GM10248 (cell line): ENCODE measurements at regions not wholly inside any gene's neighbourhood (a gene's known extent, or its start where the extent isn't known, plus 50 kb on each side); places are given as distances from the start of the nearest gene placed in this dataset.
A peak's percentile ranks its signal among the peaks of the same experiment; 100 is the strongest.

Experiments used
- CTCF ChIA-PET: fragments of 300-600 bp; sonication (Branson Sonifier 250); formaldehyde crosslinking; extraction: SDS; loops from one replicate; lab custom pipeline; 2021; ENCODE audit warnings: antibody characterized with exemption; lab: Yijun Ruan, JAX
- POLR2A ChIA-PET: fragments of 350-650 bp; sonication (Branson Sonifier 250); formaldehyde crosslinking; extraction: SDS; loops from one replicate; lab custom pipeline; 2020; ENCODE audit warnings: antibody characterized with exemption; lab: Yijun Ruan, JAX
- DNase-seq: peaks from one replicate; pipeline ENCODE4 v3.0.0; 2012; ENCODE audit errors: extremely low spot score
- TF ChIP-seq, protein P1 (sequence below): IDR thresholded peaks from 2 replicates; pipeline ENCODE4 v1.5.1; 2012; ENCODE audit warnings: mild to moderate bottlenecking, low read depth; ENCODE audit errors: extremely low read depth, missing control alignments, control extremely low read depth

- TF ChIP-seq, protein P1, sequence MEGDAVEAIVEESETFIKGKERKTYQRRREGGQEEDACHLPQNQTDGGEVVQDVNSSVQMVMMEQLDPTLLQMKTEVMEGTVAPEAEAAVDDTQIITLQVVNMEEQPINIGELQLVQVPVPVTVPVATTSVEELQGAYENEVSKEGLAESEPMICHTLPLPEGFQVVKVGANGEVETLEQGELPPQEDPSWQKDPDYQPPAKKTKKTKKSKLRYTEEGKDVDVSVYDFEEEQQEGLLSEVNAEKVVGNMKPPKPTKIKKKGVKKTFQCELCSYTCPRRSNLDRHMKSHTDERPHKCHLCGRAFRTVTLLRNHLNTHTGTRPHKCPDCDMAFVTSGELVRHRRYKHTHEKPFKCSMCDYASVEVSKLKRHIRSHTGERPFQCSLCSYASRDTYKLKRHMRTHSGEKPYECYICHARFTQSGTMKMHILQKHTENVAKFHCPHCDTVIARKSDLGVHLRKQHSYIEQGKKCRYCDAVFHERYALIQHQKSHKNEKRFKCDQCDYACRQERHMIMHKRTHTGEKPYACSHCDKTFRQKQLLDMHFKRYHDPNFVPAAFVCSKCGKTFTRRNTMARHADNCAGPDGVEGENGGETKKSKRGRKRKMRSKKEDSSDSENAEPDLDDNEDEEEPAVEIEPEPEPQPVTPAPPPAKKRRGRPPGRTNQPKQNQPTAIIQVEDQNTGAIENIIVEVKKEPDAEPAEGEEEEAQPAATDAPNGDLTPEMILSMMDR: no peak
- DNase-seq: no peak
- POLR2A ChIA-PET: no interaction called here
- CTCF ChIA-PET: no interaction called here
These were observed 530.8 kb downstream of the MFSD1 start for GRCh38 chr3:159332535-159333099.

DNA sequence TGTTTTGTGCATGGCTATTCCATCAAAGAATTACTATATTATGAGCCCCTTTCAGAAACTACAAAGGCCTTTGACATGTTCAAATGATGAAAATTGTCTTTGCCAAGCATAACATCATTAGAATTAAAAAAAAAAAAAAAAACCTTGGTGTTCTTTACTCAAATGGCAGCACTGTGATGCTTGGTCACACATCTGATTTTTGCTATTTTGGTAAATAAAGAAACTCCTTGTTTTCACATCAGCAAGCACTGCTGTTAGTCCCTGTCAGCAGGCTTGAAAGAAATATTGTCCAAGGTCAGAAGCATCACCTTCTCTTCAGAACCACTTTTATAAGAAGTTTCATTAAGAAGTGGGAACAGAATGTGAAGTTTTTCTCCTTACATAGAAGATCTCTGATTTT, 537.3 kb downstream of the MFSD1 start:
- TF ChIP-seq, protein P1: no peak
- ChIA-PET CTCF (interaction anchor here (1.2 kb wide), 1 partner anchor 11 kb away, joined by 4 read pairs; no protein-coding TSS in a partner anchor), POLR2A (no interaction called here)
- DNase-seq: no peak

GRCh38 chr3:159340877-159341500, 539.1 kb downstream of the MFSD1 start:
- POLR2A ChIA-PET: no interaction called here
- CTCF ChIA-PET: interaction anchor here (1.1 to 1.3 kb wide), 2 partner anchors 10 to 19 kb away, joined by 4 to 5 read pairs; no protein-coding TSS in a partner anchor

GRCh38 chr3:159346271-159346903, 544.5 kb downstream of the MFSD1 start:
- ChIA-PET CTCF (no interaction called here), POLR2A (no interaction called here)
- TF ChIP-seq, protein P1: no peak
- no peak for DNase-seq

More at GRCh38 chr3:159340877-159341500, 539.1 kb downstream of the MFSD1 start:
- TF ChIP-seq, protein P1: no peak
- no peak for DNase-seq

DNA sequence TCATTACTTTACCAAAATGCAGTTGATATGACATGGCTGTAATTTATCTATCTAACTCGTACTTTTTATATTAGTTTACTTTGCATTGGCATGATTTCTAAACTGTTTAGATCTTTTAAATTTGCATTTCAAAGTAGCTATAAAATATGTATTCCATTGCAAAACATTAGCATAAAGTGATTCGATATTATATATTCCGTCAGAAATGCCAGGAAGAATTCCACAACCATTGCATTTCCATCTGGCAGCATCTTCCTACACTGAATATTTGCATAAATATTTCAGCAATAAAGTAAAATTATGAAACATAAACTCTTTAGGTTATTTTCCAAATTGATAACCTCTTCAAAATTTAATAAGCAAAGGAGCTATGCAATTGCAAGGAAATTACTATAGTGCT, 546.6 kb downstream of the MFSD1 start:
- ChIA-PET CTCF (interaction anchor here (0.6 to 1.7 kb wide), 3 partner anchors 12 to 30 kb away, joined by 3 to 5 read pairs (median 3); no protein-coding TSS in a partner anchor), POLR2A (no interaction called here)
- TF ChIP-seq, protein P1: no peak
- no peak for DNase-seq

- DNase-seq: peak; percentile 6
- ChIA-PET POLR2A (no interaction called here), CTCF (no interaction called here)
These were observed 554.8 kb downstream of the MFSD1 start for GRCh38 chr3:159356606-159357005.

More at GRCh38 chr3:159356606-159357005, 554.8 kb downstream of the MFSD1 start:
- TF ChIP-seq, protein P1: no peak
